AG10803 (cell line): ENCODE measurements at regions not wholly inside any gene's neighbourhood (a gene's known extent, or its start where the extent isn't known, plus 50 kb on each side); places are given as distances from the start of the nearest gene placed in this dataset.

Source experiments
- DNase-seq: peaks from one replicate; pipeline ENCODE4 v3.0.0; 2010; ENCODE audit warnings: low read depth
- H3K4me3 ChIP-seq: 2 replicates; pipeline ENCODE4 v1.5.1; 2011; ENCODE audit warnings: mild to moderate bottlenecking, low read length, control low read depth
- TF ChIP-seq, protein P1 (sequence below): conservative IDR thresholded peaks from 2 replicates; pipeline ENCODE4 v1.5.1; 2011; ENCODE audit warnings: mild to moderate bottlenecking, low read length, control low read depth, inconsistent platforms

DNA sequence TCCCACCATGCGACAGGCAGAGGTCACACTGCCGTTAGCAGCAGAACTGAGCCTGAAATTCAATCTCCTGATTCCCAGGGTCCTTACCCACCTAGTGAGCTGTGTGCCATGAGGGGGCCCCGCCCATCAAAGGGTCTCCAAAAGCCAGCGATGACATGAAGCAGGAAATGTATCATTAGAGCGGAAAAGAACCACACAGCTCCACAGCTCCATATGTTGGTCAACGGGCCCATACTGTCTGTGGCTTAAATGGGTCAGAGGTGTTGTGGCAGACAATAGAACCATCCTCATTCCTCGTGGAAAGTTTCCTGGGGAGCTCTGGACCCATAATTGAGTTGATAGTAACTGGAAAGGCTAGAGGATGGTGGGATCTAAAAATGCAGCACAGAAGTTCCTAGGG, 68.1 kb upstream of the PODXL start:
- no peak for DNase-seq
- TF ChIP-seq, protein P1, sequence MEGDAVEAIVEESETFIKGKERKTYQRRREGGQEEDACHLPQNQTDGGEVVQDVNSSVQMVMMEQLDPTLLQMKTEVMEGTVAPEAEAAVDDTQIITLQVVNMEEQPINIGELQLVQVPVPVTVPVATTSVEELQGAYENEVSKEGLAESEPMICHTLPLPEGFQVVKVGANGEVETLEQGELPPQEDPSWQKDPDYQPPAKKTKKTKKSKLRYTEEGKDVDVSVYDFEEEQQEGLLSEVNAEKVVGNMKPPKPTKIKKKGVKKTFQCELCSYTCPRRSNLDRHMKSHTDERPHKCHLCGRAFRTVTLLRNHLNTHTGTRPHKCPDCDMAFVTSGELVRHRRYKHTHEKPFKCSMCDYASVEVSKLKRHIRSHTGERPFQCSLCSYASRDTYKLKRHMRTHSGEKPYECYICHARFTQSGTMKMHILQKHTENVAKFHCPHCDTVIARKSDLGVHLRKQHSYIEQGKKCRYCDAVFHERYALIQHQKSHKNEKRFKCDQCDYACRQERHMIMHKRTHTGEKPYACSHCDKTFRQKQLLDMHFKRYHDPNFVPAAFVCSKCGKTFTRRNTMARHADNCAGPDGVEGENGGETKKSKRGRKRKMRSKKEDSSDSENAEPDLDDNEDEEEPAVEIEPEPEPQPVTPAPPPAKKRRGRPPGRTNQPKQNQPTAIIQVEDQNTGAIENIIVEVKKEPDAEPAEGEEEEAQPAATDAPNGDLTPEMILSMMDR, result no peak
- H3K4me3 ChIP-seq, result no peak overlapping the region

DNA sequence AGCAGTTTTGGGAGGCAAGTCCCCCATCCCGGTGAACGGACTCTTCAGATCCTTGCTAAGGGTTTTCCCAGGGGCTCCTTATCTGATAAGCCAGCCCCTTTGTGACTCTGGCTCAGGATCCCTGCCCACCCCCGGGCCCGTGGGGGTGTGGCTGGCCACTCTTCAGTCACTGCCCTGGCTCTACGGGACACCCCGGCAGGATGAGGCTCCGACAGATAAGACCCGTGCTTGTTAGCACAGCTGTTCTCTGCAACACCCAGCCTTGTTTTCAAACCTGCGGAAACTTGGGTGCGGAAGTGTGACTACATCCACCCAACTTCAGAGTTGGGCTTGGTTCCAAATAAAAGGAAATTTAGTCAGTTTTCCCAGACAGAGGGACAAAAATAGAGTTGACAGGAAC, 66.7 kb upstream of the PODXL start:
- DNase-seq, result no peak
- H3K4me3 ChIP-seq, result no peak overlapping the region
- TF ChIP-seq, protein P1, result no peak

DNA sequence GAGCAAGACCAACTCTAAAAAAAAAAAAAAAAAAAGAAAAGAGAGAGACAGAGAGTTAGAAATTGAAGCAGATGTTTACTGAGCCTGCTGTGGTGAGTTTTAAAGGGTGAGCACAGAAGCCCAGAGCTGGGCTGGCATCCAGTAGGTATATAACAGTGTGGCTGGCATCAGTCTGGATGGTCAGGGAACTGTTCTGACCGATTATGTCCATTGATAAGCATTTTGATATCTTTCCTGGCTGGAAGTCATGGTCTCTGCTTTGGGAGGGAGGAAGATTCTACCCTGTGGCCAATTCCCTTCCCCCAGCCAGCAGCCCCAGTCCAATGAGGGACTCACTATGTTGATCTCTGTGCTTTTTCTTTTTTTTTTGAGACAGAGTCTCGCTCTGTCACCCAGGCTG, 65.2 kb upstream of the PODXL start:
- H3K4me3 ChIP-seq, result no peak overlapping the region
- DNase-seq, result no peak
- TF ChIP-seq, protein P1, result no peak

DNA sequence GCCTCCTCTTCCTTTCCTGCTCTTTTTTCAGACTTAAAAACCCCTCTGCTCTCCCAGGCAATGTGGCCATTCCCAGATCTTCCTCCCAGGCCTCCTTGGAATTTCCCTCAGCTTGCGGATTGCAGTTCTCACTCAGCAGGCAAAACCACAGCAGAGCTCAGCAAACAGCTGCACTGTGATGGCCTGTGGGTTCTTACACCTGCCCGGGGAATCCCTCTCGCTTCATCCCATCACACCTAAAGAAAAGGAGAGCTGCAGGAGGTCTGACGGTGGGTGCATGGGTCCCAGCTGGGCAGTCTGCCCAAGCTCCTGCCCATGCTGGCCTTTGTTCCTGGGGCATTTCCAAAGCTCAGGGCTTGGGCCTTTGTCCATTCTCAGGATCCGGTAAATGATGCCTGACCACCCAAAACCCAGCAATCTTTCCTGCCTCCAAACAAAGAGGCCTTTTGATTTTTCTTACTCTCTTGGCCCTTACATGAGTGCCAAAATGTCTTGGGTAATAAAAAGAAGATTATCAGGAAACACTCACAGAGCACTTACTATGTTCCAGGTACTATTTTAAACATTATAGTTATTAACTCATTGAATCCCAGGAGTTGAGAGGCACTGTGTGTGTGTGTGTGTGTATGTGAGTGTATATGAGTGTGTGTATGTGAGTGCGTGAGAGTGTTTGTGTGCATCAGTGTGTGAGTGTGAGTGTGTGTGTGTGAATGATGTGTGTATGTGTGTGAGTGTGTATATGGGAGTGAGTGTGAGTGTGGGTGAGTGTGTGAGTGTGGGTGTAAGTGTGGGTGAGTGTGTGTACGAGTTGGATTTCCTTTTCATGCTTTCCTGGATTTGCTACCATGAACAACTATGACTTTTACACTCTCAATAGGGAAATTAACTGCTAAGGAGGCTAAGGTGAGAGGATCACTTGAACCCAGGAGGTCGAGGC, 64.5 kb upstream of the PODXL start:
- peak; percentile 38 for DNase-seq
- H3K4me3 ChIP-seq, result no peak overlapping the region
- TF ChIP-seq, protein P1, result no peak

DNA sequence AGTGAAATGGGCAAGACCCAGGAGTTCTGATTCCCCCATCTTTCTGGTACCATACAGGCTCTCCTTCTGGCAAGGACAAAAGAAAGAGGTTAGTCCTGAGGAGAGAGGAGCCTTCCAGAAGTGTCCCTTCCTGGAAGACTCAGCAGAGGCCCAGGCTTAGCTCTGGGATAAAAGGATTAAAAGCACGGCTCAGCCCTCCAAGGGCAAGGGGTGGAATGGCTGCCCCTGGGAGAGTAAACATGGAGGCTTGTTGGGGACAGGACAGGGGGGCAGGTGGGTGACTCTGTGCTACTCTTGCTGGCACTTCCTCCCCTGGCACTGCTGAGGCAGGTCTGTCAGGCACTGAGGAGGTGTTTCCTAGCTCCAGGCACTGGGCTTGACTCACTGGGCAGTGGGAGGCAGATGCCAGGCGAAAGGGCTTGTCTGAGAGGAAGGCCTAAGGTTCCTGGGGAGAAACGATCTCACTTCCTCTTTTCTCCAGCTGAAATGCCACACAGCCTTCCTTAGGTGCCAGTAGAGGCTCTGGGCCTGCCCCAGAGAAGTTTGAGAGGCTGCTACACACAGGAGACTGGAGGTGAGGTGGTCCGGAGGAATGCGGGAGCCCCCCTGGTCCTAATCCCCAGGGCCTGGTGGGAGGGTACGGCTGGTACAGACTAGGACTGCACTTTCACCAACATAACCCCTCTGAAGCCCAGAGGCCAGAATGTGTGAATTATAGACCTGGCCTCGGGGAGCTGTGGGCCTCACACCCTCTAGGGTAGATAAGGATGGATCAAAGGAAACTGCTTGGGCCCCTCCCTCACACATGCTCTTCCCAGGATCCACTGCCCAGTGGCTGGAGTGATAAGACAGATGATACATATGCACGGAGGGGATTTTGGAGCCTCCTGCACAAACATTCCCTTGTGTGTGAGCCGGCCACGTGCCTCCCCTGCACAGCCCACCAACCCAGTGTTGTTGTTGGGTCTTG, 63.2 kb upstream of the PODXL start:
- no peak for DNase-seq
- TF ChIP-seq, protein P1, result no peak
- H3K4me3 ChIP-seq, result no peak overlapping the region

DNA sequence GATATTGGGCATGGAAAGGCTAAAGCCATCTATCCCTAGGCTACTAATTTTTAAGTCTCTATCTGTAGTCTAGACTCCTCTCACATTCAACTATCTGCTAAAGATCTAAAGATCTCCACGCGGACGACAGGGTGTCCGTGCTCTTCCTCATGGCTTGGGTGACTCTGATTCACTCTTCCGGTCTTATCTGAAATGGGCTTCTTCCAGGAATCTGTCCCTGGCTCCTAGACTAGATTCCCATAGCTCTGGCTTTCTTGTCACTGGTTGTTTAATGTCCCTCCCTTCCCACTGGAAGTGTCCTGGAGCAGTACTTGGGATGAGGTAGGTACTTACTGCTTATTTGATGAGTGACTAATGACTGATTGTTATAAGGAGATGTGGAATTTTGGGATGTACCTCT, 62.0 kb upstream of the PODXL start:
- no peak for DNase-seq
- TF ChIP-seq, protein P1, result no peak

More for the DNA sequence above, 62.0 kb upstream of the PODXL start:
- H3K4me3 ChIP-seq, result no peak overlapping the region
